Testis (tissue), 2 donors: ENCODE measurements at regions not wholly inside any gene's neighbourhood (a gene's known extent, or its start where the extent isn't known, plus 50 kb on each side); places are given as distances from the start of the nearest gene placed in this dataset.

Experiments
- POLR2A ChIP-seq: fragments of 450-650 bp; IDR thresholded peaks from one replicate; pipeline ENCODE4 v1.6.1; 2017; ENCODE audit warnings: antibody characterized with exemption, mild to moderate bottlenecking, moderate library complexity
- TF ChIP-seq, protein P1 (sequence below), 3 experiments: fragments of 450-650 bp in 2 of 3; fragments of 200-600 bp in 1 of 3; sonication (generic) in 1 of 3; IDR thresholded peaks; one replicate each; pipeline ENCODE4 v1.5.1; 2016 to 2019; ENCODE audit warnings: antibody characterized with exemption in 3 of 3, mild to moderate bottlenecking in 2 of 3, moderate library complexity in 1 of 3

- TF ChIP-seq, protein P1, sequence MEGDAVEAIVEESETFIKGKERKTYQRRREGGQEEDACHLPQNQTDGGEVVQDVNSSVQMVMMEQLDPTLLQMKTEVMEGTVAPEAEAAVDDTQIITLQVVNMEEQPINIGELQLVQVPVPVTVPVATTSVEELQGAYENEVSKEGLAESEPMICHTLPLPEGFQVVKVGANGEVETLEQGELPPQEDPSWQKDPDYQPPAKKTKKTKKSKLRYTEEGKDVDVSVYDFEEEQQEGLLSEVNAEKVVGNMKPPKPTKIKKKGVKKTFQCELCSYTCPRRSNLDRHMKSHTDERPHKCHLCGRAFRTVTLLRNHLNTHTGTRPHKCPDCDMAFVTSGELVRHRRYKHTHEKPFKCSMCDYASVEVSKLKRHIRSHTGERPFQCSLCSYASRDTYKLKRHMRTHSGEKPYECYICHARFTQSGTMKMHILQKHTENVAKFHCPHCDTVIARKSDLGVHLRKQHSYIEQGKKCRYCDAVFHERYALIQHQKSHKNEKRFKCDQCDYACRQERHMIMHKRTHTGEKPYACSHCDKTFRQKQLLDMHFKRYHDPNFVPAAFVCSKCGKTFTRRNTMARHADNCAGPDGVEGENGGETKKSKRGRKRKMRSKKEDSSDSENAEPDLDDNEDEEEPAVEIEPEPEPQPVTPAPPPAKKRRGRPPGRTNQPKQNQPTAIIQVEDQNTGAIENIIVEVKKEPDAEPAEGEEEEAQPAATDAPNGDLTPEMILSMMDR (IDR thresholded peaks at IDR 0.05) = no peak
- TF ChIP-seq POLR2A = no peak
Observed at GRCh38 chr4:65071564-65071963, 598.7 kb downstream of the EPHA5 start.
